ENCODE measurements at regions not wholly inside any gene's neighbourhood (a gene's known extent, or its start where the extent isn't known, plus 50 kb on each side); places are given as distances from the start of the nearest gene placed in this dataset.

DNA sequence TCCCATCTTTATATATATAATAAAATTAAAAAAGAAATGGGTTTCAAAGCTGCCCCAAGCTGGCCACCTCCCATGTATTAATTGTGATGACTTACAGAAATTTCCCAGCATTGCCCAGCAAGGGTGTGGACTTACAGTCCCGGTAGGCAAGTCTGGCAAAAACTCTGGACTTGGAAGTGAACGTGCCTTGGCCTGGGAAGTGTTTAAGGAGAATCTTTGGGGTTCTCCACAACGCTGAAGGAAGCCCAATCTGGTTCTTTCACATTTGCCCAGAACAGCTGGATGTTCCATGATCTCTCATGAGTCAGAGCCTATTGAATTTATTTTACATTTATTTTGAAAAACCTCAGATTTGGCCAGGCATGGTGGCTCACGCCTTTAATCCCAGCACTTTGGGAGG, 98.4 kb upstream of the SLC45A1 start:
- Histone ChIP-seq H3K27me3 (ENCODE audit: control insufficient read depth in 4 of 4, insufficient read depth in 4 of 4, low read length in 3 of 4) (no peaks in the 10 kb centered on the region), H3K9ac (ENCODE audit: low read depth in 1 of 2, low read length in 2 of 2) (no peak overlapping the region), H3K36me3 (ENCODE audit: control insufficient read depth in 4 of 4, insufficient read depth in 3 of 4, low read depth in 1 of 4, low read length in 3 of 4) (no peaks in the 10 kb centered on the region), H3K4me1 (ENCODE audit: control insufficient read depth in 4 of 4, insufficient read depth in 4 of 4, low read length in 3 of 4) (peaks cover 0 to 13% (median 3%) of the 10 kb centered on the region in 4 donors), H3K27ac (ENCODE audit: low read depth in 1 of 2, low read length in 2 of 2) (no peak overlapping the region), H3K4me3 (ENCODE audit: low read depth in 1 of 3, low read length in 3 of 3) (no peak overlapping the region), H3K9me3 (ENCODE audit: control insufficient read depth in 4 of 4, low read length in 3 of 4) (no peaks in the 10 kb centered on the region)
- DNase-seq (ENCODE audit: low spot score): no peak
- TF ChIP-seq, protein P1, sequence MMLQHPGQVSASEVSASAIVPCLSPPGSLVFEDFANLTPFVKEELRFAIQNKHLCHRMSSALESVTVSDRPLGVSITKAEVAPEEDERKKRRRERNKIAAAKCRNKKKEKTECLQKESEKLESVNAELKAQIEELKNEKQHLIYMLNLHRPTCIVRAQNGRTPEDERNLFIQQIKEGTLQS (IDR thresholded peaks at IDR 0.05): no peak
- TF ChIP-seq YY1 (IDR thresholded peaks at IDR 0.05) (no peak), HNF4A (conservative IDR thresholded peaks at IDR 0.05) (no peak), JUND (IDR thresholded peaks at IDR 0.05) (no peak), RAD21 (IDR thresholded peaks at IDR 0.05) (no peak), HNF4G (IDR thresholded peaks at IDR 0.05) (no peak)
- 91% methylated on average over 4 of the region's 4 CpGs for WGBS

DNA sequence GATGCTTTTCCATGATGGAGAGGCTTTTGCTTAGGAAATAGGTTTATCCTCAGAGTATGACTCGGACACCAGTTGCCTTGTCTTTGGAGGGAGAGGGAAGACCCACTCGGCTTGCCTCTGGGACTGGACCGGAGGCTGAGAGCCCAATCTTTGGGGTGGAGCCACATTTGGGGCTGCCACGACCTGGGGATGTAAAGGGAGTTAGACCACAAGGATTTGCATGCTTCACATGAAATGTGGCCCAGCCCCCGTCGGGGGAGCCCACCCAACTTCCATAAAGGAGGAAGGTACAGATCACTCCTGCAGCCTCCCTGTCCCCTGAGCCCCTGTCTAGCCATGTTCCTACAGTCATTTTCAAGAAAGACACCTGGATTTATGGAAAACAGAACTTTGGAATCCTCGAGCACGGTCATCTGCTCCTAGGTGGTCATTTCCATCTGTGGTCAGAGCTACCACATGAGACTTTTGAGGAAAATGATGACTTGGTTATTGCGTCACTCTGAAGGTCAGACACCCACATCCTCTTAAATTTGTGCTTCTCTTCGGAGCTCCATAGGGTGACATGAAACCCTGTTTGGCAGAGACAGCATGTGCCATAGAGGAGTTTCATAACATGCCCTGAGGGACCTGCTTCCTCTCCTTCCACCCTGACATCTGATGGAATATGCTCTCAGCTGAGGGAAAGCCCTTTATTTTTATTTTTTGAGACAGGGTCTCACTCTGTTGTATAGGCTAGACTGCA, 99.4 kb upstream of the SLC45A1 start:
- H3K4me1 ChIP-seq (ENCODE audit: control insufficient read depth in 4 of 4, insufficient read depth in 4 of 4, low read length in 3 of 4): peaks cover 0 to 13% (median 3%) of the 10 kb centered on the region in 4 donors
- WGBS: 84% methylated on average over 10 of the region's 10 CpGs
- no peak overlapping the region for H3K27ac ChIP-seq (ENCODE audit: low read depth in 1 of 2, low read length in 2 of 2)

More for the DNA sequence above, 99.4 kb upstream of the SLC45A1 start:
- H3K9ac ChIP-seq (ENCODE audit: low read depth in 1 of 2, low read length in 2 of 2): no peak overlapping the region
- H3K27me3 ChIP-seq (ENCODE audit: control insufficient read depth in 4 of 4, insufficient read depth in 4 of 4, low read length in 3 of 4): no peaks in the 10 kb centered on the region
- no peaks in the 10 kb centered on the region for H3K9me3 ChIP-seq (ENCODE audit: control insufficient read depth in 4 of 4, low read length in 3 of 4)
- TF ChIP-seq SP1 (IDR thresholded peaks at IDR 0.05) (no peak), TAF1 (conservative IDR thresholded peaks at IDR 0.05) (no peak), FOXA2 (IDR thresholded peaks at IDR 0.05) (no peak), GABPA (IDR thresholded peaks at IDR 0.05 in 1 of 2, conservative IDR thresholded peaks at IDR 0.05 in 1 of 2) (no peak), RAD21 (IDR thresholded peaks at IDR 0.05) (no peak), HNF4G (IDR thresholded peaks at IDR 0.05) (no peak), HNF4A (conservative IDR thresholded peaks at IDR 0.05) (no peak), FOXA1 (IDR thresholded peaks at IDR 0.05) (no peak), RXRA (IDR thresholded peaks at IDR 0.05) (no peak), NR2F2 (IDR thresholded peaks at IDR 0.05) (no peak), EGR1 (IDR thresholded peaks at IDR 0.05; ENCODE audit: low read depth in 2 of 2) (no peak), YY1 (IDR thresholded peaks at IDR 0.05) (no peak), JUND (IDR thresholded peaks at IDR 0.05) (no peak)
- TF ChIP-seq, protein P2, sequence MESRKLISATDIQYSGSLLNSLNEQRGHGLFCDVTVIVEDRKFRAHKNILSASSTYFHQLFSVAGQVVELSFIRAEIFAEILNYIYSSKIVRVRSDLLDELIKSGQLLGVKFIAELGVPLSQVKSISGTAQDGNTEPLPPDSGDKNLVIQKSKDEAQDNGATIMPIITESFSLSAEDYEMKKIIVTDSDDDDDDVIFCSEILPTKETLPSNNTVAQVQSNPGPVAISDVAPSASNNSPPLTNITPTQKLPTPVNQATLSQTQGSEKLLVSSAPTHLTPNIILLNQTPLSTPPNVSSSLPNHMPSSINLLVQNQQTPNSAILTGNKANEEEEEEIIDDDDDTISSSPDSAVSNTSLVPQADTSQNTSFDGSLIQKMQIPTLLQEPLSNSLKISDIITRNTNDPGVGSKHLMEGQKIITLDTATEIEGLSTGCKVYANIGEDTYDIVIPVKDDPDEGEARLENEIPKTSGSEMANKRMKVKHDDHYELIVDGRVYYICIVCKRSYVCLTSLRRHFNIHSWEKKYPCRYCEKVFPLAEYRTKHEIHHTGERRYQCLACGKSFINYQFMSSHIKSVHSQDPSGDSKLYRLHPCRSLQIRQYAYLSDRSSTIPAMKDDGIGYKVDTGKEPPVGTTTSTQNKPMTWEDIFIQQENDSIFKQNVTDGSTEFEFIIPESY (IDR thresholded peaks at IDR 0.05): no peak
- TF ChIP-seq, protein P3, sequence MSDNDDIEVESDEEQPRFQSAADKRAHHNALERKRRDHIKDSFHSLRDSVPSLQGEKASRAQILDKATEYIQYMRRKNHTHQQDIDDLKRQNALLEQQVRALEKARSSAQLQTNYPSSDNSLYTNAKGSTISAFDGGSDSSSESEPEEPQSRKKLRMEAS (IDR thresholded peaks at IDR 0.05): no peak
- TF ChIP-seq, protein P4, sequence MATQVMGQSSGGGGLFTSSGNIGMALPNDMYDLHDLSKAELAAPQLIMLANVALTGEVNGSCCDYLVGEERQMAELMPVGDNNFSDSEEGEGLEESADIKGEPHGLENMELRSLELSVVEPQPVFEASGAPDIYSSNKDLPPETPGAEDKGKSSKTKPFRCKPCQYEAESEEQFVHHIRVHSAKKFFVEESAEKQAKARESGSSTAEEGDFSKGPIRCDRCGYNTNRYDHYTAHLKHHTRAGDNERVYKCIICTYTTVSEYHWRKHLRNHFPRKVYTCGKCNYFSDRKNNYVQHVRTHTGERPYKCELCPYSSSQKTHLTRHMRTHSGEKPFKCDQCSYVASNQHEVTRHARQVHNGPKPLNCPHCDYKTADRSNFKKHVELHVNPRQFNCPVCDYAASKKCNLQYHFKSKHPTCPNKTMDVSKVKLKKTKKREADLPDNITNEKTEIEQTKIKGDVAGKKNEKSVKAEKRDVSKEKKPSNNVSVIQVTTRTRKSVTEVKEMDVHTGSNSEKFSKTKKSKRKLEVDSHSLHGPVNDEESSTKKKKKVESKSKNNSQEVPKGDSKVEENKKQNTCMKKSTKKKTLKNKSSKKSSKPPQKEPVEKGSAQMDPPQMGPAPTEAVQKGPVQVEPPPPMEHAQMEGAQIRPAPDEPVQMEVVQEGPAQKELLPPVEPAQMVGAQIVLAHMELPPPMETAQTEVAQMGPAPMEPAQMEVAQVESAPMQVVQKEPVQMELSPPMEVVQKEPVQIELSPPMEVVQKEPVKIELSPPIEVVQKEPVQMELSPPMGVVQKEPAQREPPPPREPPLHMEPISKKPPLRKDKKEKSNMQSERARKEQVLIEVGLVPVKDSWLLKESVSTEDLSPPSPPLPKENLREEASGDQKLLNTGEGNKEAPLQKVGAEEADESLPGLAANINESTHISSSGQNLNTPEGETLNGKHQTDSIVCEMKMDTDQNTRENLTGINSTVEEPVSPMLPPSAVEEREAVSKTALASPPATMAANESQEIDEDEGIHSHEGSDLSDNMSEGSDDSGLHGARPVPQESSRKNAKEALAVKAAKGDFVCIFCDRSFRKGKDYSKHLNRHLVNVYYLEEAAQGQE (IDR thresholded peaks at IDR 0.05): no peak
- TF ChIP-seq, protein P1 (IDR thresholded peaks at IDR 0.05): no peak
- H3K36me3 ChIP-seq (ENCODE audit: control insufficient read depth in 4 of 4, insufficient read depth in 3 of 4, low read depth in 1 of 4, low read length in 3 of 4): no peaks in the 10 kb centered on the region
- no peak for DNase-seq (ENCODE audit: low spot score)
- no peak overlapping the region for H3K4me3 ChIP-seq (ENCODE audit: low read depth in 1 of 3, low read length in 3 of 3)
